Activated naive CD8-positive, alpha-beta T cell treated with anti-CD3 and anti-CD28 coated beads, Interleukin-2, amount 50 U/mL, for 16 hours (primary cell): ENCODE measurements at regions not wholly inside any gene's neighbourhood (a gene's known extent, or its start where the extent isn't known, plus 50 kb on each side); places are given as distances from the start of the nearest gene placed in this dataset.
"Not testable (repeated sequence)": the region's sequence is repeated elsewhere in the genome, so short reads cannot be mapped to it uniquely, and the experiment has no call there.

Source experiments
- DNase-seq: peaks from one replicate; pipeline ENCODE4 v3.0.0-alpha.2; 2020; ENCODE audit warnings: low read depth, low spot score

DNA sequence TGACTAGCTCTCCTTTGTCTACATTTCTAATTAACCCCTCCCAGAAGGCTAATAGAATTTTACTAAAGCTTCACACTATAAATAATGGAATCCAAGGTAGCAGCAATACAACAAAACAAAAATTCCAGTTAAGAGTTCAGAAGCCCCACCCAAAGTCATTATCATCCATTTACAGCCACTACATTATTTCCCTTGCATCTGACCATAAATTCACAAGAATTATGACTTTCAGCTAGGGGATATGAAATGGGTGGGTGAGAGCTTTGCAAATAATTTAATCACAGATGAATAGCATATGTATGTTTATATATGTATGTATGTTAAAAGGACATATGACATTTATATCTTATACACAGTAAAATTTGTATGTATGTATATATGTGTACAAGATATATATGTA is 65.3 kb upstream of the PTGDR start:
- no peak for DNase-seq

DNA sequence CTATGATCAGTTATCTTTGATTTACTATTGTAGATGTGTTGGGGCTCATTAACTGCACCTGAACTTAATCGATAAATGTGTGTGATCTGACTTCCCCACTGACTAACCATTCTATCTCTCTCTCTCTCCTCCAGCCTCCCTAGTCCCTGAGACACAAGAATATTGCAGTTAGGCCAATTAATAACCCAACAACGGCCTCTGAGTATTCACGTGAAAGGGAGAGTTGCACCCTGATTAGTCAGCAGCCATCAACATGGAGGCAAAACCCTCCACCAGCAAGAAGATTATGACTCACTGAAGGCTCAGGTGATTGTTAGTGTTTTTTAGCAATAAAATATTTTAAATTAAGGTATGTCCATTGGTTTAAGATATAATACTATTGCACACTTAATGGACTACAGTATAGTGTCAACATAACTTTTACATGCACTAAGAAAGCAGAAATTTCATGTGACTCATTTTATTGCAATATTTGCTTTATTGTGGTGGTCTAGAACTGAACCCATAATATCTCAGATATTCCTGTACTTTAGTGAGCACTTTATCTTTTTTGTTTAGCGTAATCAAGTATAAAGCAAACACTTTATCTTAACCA is 77.1 kb upstream of the PTGDR start:
- no peak for DNase-seq

DNA sequence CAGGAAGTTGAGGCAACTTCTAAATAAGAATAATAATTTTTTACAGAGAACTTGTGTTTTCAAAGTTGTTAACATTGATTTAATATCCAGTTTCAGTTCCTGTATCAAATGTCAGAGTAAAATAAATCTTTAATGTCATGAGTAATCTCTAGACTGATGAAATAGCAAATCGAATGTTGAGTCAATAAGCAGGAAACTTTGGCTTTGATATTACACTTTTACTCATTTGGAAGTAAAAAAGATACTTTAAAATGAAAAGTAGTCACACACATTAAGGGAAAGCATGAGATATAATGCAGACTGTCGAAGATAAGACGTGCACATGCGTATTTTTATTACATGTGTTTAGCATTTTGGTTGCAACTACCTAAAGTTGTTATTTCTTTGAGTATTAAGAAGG is 78.2 kb upstream of the PTGDR start:
- no peak for DNase-seq

DNA sequence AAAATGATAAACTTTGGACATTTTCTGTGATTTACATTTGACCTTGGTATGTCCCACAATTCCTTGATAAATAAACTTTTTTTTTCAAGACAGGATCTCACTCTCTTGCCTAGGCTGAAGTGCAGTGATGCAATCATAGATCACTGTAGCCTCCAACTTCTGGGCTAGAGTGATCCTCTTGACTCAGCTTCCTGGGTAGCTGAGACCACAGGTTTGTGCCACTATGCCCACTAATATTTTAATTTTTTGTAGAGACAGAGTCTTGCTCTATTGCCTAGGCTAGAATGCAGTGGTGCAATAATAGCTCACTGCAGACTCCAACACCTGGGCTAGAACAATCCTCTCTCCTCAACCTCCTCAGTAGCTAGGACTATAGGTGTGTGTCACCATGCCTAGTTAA is 79.1 kb upstream of the PTGDR start:
- DNase-seq = no peak

DNA sequence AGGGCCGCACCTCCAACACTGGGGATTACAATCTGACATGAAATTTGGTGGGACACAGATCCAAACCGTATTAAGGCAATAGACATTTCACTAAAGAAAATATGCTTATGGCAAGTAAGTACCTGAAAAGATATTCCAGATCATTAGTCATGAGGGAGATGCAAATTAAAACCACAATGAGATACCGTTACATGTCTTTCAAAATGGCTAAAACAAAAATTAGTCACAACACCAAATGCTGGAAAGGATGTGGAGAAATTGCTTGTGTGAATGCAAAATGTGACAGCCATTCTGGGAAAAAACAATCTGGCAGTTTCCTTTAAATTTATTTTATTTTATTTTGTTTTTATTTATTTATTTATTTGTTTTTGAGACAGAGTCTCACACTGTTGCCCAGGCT is 82.3 kb upstream of the PTGDR start:
- no peak for DNase-seq

DNA sequence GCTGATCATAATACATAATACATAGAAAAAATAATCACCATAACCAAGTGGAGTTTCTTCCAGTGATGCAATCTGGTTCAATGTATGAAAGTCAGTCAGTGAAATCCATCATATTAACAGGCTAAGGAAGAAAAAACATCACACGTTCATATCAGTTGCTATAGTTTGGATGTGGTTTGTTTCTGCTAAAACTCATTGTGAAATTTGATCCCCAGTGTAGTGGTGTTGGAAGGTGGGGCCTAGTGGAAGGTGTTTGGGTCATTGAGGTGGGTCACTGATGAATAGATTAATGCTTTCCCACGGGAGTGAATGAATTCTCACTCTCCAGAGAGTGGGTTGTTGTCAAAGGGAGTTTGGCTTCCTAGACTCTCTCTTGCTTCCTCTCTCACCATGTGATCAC is 84.6 kb upstream of the PTGDR start:
- DNase-seq = no peak

DNA sequence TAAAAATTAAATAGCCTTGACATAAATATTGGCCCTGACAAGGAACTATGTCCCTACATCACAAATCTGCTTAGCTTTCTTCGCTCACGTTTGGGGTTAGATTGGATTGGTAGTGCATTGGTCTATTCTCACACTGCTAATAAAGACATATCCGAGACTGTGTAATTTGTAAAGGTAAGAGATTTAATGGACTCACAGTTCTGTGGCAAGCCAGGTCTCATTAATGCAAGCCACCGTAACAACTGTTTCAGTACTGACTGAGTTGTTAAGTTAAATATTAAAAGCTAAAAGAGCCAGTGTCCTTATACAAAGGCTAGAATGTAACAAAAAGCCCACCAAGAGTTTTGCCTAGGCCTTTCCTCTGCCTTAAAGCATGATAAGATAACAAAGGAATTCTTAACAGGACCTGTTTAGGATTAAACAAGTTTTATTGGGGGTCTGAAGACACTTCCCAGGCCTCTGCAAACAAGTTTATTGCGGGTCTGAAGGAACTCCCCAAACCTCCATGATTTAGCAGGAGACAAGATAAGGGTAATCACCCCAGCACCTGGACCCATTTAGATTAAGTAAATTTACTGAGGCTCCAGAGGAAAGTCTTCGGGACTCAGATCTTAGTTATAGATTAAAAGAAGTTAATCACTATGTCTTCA is 88.2 kb upstream of the PTGDR start:
- no peak for DNase-seq

DNA sequence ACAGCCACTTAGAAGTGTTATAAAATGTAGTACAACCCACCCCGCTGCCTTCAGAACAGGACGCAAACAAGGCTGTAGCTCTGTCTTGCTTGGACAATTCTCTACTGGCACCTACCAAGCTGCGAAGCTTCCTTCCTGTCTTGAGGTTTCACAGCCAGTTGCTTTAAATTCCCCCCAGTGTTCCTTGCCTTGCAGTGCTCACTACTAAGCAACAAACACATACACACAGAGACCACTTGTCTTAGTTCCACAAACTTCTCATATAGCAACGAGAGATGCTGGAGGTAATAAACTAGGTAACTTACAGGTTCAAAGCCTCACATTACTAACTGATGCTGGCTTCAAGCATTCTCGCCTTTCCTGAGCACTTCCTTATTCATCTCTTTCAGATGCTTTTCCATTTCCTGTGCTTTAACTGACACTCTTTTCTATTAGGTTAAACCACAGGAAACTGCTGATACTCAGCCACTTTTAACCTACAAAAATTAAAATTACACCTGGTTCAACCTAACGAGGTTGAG is 91.5 kb upstream of the PTGDR start:
- no peak for DNase-seq

DNA sequence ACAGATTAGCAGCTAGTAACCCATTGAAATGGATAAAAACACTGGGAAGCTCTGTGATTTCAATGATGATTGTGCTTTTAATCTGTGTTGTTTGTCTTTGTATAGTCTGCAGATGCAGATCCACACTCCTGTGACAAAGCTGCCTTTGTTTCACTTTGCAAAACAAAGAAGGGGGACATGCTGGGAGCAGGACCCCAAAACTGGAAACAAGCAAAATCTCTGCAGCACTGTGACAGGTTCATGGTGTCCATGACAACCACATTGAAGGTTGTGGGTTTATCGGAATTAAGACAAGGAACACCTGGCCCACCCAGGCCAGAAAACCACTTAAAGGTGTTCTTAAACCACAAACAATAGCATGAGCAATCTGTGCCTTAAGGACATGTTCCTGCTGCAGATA is 95.6 kb upstream of the PTGDR start:
- DNase-seq = not testable (repeated sequence)

DNA sequence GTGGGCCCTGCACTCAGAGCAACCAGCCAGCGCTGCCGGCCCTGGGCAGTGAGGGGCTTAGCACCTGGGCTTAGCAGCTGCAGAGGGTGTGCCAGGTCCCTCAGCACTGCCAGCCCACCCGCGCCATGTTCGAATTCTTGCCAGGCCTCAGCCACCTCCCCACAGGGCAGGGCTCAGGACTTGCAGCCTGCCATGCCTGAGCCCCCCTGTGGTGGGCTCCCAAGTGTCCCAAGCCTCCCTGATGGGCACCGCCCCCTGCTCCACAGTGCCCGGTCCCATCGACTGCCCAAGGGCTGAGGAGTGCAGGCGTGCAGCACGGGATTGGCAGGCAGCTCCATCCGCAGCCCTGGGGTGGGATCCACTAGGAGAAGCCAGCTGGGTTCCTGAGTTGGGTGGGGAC is 98.0 kb upstream of the NID2 start:
- no peak for DNase-seq

DNA sequence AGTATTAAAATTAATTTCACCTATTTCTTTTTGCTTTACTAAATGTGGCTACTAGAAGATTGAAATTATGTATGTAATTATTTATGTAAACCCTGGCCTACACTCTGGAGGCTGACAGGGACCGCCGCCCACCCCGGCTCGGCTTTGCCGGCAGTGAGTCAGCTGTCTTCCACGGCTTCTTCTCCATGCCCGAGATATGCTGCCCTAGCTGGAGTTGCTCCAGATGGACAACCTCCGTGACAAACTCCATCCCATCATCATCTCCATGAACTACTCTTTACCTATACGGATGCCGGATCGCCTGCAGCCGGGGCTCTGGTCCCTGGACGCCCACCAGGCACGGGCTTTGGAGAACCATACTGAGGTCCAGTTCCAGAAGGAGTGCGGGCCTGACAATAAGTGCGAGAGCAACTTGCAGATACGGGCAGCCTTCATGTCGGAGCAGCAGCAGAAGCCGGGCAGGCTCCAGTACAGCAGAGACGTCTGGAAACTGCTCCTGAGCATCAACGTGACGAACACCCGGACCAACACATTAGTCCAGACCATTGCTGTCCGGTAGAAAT is 86.9 kb upstream of the NID2 start:
- DNase-seq = no peak

DNA sequence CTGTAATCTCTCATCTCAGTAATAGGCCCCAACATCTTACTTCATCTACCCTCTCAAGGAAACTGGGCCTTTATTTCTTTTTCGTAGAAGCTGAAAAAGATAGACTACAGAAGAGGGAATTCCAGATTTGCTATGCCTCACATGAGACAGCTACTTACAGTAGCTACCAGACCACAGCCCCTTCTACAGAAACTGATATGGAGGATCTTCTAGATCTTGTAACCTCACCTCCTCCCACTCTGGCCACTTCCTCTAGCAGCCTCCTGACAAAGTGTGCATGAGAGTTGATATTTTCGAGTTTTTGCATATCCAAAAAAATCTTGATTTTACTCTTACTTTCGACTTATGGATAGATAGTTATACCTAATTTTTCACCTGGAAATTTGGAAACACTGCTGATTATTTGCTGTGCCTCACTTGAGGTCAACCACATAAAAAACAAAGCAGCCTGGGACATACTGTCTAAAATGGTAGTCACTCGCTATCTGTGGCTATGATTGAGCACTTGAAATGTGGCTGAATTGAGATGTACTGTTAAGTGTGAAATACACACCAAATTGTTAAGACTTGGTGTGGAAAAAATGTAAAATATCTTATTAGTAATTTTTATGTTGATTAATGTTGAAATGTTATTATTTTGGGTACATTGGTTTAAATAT is 86.3 kb upstream of the NID2 start:
- no peak for DNase-seq

DNA sequence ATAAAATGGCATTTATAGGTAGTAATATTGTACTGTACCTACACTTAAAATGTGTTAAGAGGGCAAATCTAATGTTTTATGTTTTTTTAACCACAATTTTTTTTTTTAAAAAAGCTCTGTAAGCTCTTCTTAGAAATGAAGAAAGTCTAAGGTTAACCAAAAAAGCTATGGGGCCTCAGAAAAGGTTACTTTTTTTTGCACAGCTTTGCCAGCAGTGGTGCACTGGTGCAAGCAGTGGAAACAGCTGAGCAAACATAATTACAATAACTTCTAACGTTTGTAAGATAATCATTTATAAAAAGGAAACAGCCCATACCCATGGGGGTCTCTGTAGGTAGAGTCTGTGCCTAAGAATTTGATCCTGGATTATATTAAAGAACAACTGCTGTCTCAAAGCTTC is 85.1 kb upstream of the NID2 start:
- no peak for DNase-seq

DNA sequence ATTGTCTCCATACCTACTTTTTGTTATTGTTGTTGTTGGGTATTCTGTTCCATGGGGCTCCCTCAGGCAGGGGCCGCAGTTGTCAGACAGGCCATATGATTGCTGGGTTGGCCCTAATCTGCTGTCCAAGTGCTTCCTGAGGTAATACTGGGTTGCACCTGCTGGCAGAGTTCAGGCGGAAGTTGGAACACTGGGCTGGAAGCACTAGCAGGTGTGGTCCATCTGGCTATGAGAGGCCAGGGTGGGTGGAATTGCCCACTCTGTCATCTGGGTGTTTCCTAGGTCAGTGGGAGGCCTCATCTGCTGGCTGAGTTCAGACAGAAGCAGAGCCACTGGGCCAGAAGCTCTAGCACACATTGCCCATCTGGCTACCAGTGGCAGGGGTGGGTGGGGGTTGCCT is 81.3 kb upstream of the NID2 start:
- no peak for DNase-seq

DNA sequence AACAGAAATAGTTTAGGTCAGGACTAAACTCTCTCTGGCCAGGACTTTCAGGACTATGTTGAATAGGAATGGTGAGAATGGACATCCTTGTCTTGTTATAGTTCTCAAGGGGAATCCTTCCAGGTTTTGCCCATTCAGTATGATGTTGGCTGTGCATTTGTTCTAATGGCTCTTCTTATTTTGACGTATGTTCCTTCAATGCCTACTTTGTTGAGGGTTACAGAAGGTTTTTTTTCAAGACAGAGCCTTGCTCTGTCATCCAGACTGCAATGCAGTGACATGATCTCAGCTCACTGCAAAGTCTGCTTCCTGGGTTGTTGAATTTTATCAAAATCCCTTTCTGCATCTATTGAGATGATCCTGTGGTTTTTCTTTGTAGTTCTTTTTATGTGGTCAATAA is 79.5 kb upstream of the NID2 start:
- DNase-seq = no peak

DNA sequence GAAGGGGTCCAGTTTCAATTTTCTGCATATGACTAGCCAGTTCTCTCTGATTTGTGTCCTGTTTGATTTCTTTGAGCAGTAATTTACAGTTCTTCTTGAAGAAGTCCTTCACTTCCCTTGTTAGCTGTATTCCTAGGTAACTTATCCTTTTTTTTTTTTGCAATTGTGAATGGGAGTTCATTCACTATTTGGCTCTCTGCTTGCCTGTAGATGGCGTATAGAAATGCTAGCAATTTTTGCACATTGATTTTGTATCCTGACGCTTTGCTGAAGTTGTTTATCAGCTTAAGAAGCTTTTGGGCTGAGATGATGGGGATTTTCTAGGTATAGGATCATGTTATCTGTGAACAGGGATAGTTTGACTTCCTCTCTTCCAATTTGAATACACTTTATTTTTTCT is 77.6 kb upstream of the NID2 start:
- DNase-seq = no peak

DNA sequence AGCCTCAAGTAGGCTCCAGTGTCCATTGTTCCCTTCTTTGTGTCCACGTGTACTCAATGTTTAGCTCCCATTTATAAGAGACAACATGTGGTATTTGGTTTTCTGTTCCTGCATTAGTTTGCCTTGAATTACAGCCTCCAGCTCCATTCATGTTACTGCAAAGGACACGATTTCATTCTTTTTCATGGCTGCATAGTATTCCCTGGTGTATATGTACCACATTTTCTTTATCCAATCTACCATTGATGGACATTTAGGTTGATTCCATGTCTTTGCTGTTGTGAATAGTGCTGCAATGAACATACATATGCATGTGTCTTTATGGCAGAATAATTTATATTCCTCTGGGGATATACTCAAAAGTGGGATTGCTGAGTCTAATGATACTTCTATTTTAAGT is 75.2 kb upstream of the NID2 start:
- not testable (repeated sequence) for DNase-seq

DNA sequence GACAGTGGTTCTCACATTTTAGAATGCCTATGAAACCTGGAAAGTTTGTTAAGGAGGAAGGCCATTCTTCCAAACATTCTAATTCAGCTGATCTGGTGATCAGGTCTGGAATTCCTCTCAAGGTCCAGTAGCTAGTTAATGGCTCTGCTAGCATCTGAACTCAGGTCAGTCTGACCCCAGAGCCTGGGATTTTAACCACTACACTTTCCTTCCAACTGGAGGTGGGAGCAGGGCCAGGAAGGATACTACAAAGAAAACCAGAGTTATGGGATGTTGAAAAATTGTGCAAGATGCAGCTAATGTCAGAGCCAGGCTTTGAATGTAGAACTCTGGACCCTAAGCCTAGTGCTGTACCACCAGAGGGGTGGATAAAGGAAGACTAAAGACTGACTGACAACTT is 73.6 kb upstream of the NID2 start:
- no peak for DNase-seq

DNA sequence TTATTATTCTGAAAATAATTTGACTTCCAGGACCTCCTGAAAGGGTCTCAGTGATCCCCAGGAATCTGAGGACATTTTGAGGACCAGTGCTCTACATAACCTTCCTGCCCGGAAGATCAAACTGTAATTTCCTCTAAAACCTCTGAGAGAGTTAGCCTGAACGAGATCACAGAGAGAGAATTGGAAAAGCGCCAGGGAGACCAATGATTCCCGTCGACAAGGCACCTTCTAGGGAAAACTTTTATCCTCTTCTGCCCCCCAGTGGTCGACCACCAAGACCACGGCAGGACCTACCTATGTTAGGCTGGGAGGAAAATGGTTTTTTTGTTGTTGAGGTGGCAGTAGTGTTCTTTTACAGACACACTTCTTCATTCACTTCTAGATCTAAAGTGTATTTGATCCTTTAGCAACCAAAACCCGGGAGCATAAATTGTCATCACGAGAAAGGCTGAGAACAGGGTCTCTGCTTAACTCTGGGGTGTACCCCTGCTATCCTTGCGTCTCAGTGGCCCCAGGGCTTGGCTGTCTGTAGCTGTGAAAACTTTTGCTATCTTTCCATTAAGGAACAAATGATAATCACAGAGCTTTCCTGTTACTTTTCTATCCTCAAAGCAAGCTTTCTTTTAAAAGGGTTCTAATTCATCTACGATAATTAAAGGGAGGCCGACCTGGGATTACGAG is 62.9 kb upstream of the NID2 start:
- DNase-seq = peak; percentile 21

DNA sequence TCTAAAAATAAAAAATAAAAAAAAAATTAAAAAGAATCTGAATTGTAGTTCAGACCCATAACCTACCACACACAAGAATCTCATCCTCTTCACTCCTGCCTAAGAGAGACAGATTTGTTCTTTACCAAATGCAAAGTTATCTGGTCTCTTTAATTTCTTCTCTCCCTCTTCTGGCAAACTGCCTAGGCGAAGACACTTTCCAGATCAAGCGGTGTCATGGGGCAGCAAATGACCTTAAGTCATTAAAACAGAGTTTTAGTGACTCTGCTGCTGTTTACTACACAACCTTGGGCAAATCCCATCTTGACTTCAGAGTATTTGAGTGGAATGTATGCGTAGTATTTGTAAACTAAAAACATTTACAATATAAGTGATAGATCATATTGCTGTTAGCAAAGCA is 60.9 kb upstream of the NID2 start:
- DNase-seq = no peak

DNA sequence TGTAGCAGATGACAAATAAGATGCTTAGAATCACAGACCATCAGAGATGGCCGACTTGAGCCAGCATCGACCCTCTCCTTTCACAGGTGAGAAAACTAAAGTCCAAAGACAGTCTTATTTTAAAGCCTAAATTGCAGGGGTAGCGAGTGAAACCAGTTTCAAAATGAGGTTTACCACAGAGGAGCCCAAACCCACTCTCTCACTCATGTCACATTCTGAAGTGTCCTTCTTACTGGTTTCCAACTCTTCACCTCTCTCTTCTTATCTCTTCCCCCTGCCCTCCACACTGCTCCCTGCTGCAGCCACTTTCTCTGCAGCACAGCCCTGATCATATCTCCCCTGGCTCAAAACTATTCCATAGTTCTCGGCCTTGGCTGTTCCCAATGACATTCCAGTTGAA is 57.0 kb upstream of the NID2 start:
- DNase-seq = no peak
